DOHH2 (cell line): ENCODE measurements at regions not wholly inside any gene's neighbourhood (a gene's known extent, or its start where the extent isn't known, plus 50 kb on each side); places are given as distances from the start of the nearest gene placed in this dataset.

Source experiments
- H3F3A ChIP-seq: fragments of 200-600 bp; sonication (generic), shearing (Covaris generic); 2 replicates; pipeline ENCODE4 v1.6.0; 2016; ENCODE audit warnings: antibody characterized with exemption, mild to moderate bottlenecking; ENCODE audit not compliant: control insufficient read depth, insufficient read depth
- H3K27ac ChIP-seq: fragments of 200-600 bp; sonication (generic); 2 replicates; pipeline ENCODE4 v1.5.1; 2014; ENCODE audit warnings: low read depth, mild to moderate bottlenecking, low read length, moderate library complexity
- H3K27me3 ChIP-seq: fragments of 200-600 bp; sonication (generic); 2 replicates; pipeline ENCODE4 v1.6.1; 2014; ENCODE audit warnings: mild to moderate bottlenecking, low read length, mixed read lengths; ENCODE audit not compliant: control insufficient read depth
- H3K36me3 ChIP-seq: fragments of 200-600 bp; sonication (generic); 2 replicates; pipeline ENCODE4 v1.6.1; 2014; ENCODE audit warnings: mild to moderate bottlenecking, low read length, moderate library complexity, mixed read lengths; ENCODE audit not compliant: control insufficient read depth
- H3K4me1 ChIP-seq: fragments of 200-600 bp; sonication (generic); 2 replicates; pipeline ENCODE4 v1.6.1; 2014; ENCODE audit warnings: mild to moderate bottlenecking, low read length, mixed read lengths; ENCODE audit not compliant: control insufficient read depth
- H3K4me2 ChIP-seq: fragments of 200-600 bp; sonication (generic); 2 replicates; pipeline ENCODE4 v1.6.0; 2014; ENCODE audit warnings: mild to moderate bottlenecking, low read length, moderate library complexity
- H3K4me3 ChIP-seq: fragments of 200-600 bp; sonication (generic); 2 replicates; pipeline ENCODE4 v1.5.1; 2014; ENCODE audit warnings: mild to moderate bottlenecking, low read length, mixed read lengths
- H3K79me2 ChIP-seq: fragments of 200-600 bp; sonication (generic); 2 replicates; pipeline ENCODE4 v1.6.1; 2014; ENCODE audit warnings: mild to moderate bottlenecking, low read length, mixed read lengths; ENCODE audit not compliant: control insufficient read depth
- H3K9me2 ChIP-seq: fragments of 200-600 bp; sonication (generic); replicated peaks from 2 replicates; pipeline ENCODE4 v1.6.1; 2014; ENCODE audit warnings: mild to moderate bottlenecking, low read length, mixed read lengths; ENCODE audit not compliant: control insufficient read depth
- H3K9me3 ChIP-seq: fragments of 200-600 bp; sonication (generic); 2 replicates; pipeline ENCODE4 v1.6.1; 2014; ENCODE audit warnings: antibody characterized with exemption, low read length, mixed read lengths; ENCODE audit not compliant: control insufficient read depth, insufficient read depth
- H4K20me1 ChIP-seq: fragments of 200-600 bp; sonication (generic); 2 replicates; pipeline ENCODE4 v1.6.0; 2014; ENCODE audit warnings: low read depth, mild to moderate bottlenecking, antibody characterized with exemption, low read length, moderate library complexity; ENCODE audit not compliant: control insufficient read depth, insufficient read depth
- CTCF ChIP-seq: fragments of 200-600 bp; sonication (generic); IDR thresholded peaks from one replicate; pipeline ENCODE4 v1.5.1; 2014; ENCODE audit warnings: antibody characterized with exemption, mild to moderate bottlenecking, low read depth, low read length; ENCODE audit not compliant: poor library complexity, severe bottlenecking
- EZH2phosphoT487 ChIP-seq: fragments of 200-600 bp; sonication (generic); IDR thresholded peaks from 2 replicates; pipeline ENCODE4 v1.6.1; 2017; ENCODE audit warnings: borderline replicate concordance, mild to moderate bottlenecking, antibody characterized with exemption, low read length, moderate library complexity, mixed read lengths

- TF ChIP-seq EZH2phosphoT487 (no peak), CTCF (no peak)
- H3K36me3 ChIP-seq: no peaks in the 10 kb centered on the region
- H3K4me3 ChIP-seq: no peak overlapping the region
- no peaks in the 10 kb centered on the region for H3K9me3 ChIP-seq
- H3K4me2 ChIP-seq: no peak overlapping the region
- H4K20me1 ChIP-seq: no peaks in the 10 kb centered on the region
- no peaks in the 10 kb centered on the region for H3K4me1 ChIP-seq
- H3F3A ChIP-seq: no peaks in the 10 kb centered on the region
- no peak overlapping the region for H3K27ac ChIP-seq
- no peaks in the 10 kb centered on the region for H3K9me2 ChIP-seq
- H3K79me2 ChIP-seq: no peaks in the 10 kb centered on the region
- no peaks in the 10 kb centered on the region for H3K27me3 ChIP-seq
These were observed 284.8 kb upstream of the CFAP20DC start for GRCh38 chr3:59334585-59334984.

GRCh38 chr3:59327376-59327808, 277.6 kb upstream of the CFAP20DC start:
- Histone ChIP-seq H3K36me3 (no peaks in the 10 kb centered on the region), H3K79me2 (no peaks in the 10 kb centered on the region), H3K9me2 (no peaks in the 10 kb centered on the region; the same call in 1 of the 2 replicates), H3K4me2 (no peak overlapping the region), H3K27ac (no peak overlapping the region), H3F3A (no peaks in the 10 kb centered on the region), H3K9me3 (no peaks in the 10 kb centered on the region), H3K4me1 (no peaks in the 10 kb centered on the region), H3K4me3 (no peak overlapping the region), H4K20me1 (no peaks in the 10 kb centered on the region), H3K27me3 (no peaks in the 10 kb centered on the region)
- no peak for TF ChIP-seq EZH2phosphoT487
- no peak for TF ChIP-seq CTCF

GRCh38 chr3:59326246-59327024, 276.6 kb upstream of the CFAP20DC start:
- Histone ChIP-seq H4K20me1 (no peaks in the 10 kb centered on the region), H3K27ac (no peak overlapping the region), H3F3A (no peaks in the 10 kb centered on the region), H3K4me1 (no peaks in the 10 kb centered on the region), H3K9me2 (no peaks in the 10 kb centered on the region; the same call in 1 of the 2 replicates), H3K27me3 (no peaks in the 10 kb centered on the region), H3K4me2 (no peak overlapping the region), H3K79me2 (no peaks in the 10 kb centered on the region), H3K36me3 (no peaks in the 10 kb centered on the region), H3K9me3 (no peaks in the 10 kb centered on the region), H3K4me3 (no peak overlapping the region)
- TF ChIP-seq CTCF (peak; percentile 54), EZH2phosphoT487 (no peak)
